Stomach (tissue), 8 donors: ENCODE measurements at regions not wholly inside any gene's neighbourhood (a gene's known extent, or its start where the extent isn't known, plus 50 kb on each side); places are given as distances from the start of the nearest gene placed in this dataset.

Experiments
- DNase-seq, 2 donors: peaks; one replicate each; pipeline versions ENCODE4 v3.0.0 to v3.0.0-alpha.2; 2013 to 2019
- H3K27ac ChIP-seq, 5 donors: fragments of 200-600 bp in 4 of 5; sonication (generic) in 4 of 5; one replicate each; pipeline ENCODE4 v1.5.1; 2013 to 2019; ENCODE audit warnings: mild to moderate bottlenecking in 1 of 5, moderate library complexity in 1 of 5
- H3K27me3 ChIP-seq, 3 donors: fragments of 200-600 bp; sonication (generic); one replicate each; pipeline ENCODE4 v1.5.1; 2017 to 2019; ENCODE audit warnings: mixed run types in 1 of 3
- H3K36me3 ChIP-seq, 4 donors: fragments of 200-600 bp; sonication (generic); 1 replicate in 3 of 4; 2 replicates in 1 of 4; pipeline ENCODE4 v1.5.1; 2016 to 2019
- H3K4me1 ChIP-seq, 4 donors: fragments of 200-600 bp; sonication (generic); one replicate each; pipeline ENCODE4 v1.5.1; 2016 to 2019
- H3K4me3 ChIP-seq, 4 donors: fragments of 200-600 bp; sonication (generic) in 3 of 4; one replicate each; pipeline ENCODE4 v1.5.1; 2016 to 2019; ENCODE audit warnings: mild to moderate bottlenecking in 1 of 4
- H3K9me3 ChIP-seq, 4 donors: fragments of 200-600 bp; sonication (generic); one replicate each; pipeline ENCODE4 v1.5.1; 2016 to 2019
- EP300 ChIP-seq: sonication (generic); formaldehyde crosslinking; IDR thresholded peaks from one replicate; pipeline ENCODE4 v1.6.1; 2017; ENCODE audit warnings: antibody characterized with exemption
- POLR2A ChIP-seq, 4 donors: fragments of 450-650 bp; IDR thresholded peaks; one replicate each; pipeline ENCODE4 v1.6.1; 2016; ENCODE audit warnings: antibody characterized with exemption in 4 of 4, control low read depth in 2 of 4, mild to moderate bottlenecking in 1 of 4, moderate library complexity in 1 of 4
- POLR2AphosphoS5 ChIP-seq, 3 donors: sonication (generic); formaldehyde crosslinking; IDR thresholded peaks; one replicate each; pipeline ENCODE4 v1.6.1; 2016; ENCODE audit warnings: antibody characterized with exemption in 3 of 3
- WGBS, 5 donors: extraction: QIAGEN DNeasy Blood & Tissue Kit in 3 of 5; methylation state at CpG; one replicate each; pipeline versions ENCODE4 v1.1.5 to v1.1.7; 2013 to 2018; 5-methylcytosine and 5-hydroxymethylcytosine counted together
- intact Hi-C: fragments of 100-400 bp; cut with DNase I; formaldehyde crosslinking; loops from one replicate; pipeline ENCODE4 v1.15.1; 2023; ENCODE audit warnings: low total_unique reads
- TF ChIP-seq, protein P1 (sequence below), 7 experiments: fragments of 450-650 bp in 4 of 7; fragments of 200-600 bp in 3 of 7; sonication (generic) in 3 of 7; IDR thresholded peaks; one replicate each; pipeline ENCODE4 v1.5.1; 2016 to 2019; ENCODE audit warnings: antibody characterized with exemption in 7 of 7, control low read depth in 2 of 7, mild to moderate bottlenecking in 1 of 7
- donor health status: healthy with polysubstance abuse.
- donor health status: Bipolar disorder and iron deficiency.
- donor health status: healthy.

DNA sequence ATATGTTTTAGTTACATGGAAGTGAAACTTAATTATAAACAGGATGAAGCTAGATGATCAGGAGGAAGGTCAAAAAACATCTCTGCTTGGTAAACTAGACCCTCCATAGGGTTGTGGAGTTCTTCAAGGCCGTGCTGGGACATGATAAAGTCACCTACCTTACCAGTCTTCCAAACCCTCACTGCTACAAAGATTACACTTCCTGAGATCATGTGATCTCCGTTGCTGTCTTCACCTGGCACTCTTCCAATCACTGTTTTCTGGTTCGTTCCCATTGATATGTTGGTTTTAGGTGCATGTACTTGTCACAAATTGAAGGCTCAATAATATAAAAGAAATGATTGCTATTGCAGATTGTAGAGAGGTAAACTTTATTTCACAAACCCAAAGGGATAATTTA is 161.5 kb upstream of the MAN1A1 start:
- Histone ChIP-seq H3K27ac (no peak overlapping the region), H3K4me1 (no peaks in the 10 kb centered on the region), H3K36me3 (no peaks in the 10 kb centered on the region), H3K27me3 (no peaks in the 10 kb centered on the region), H3K4me3 (no peak overlapping the region), H3K9me3 (no peaks in the 10 kb centered on the region)
- DNase-seq, result no peak
- TF ChIP-seq POLR2A (IDR thresholded peaks at IDR 0.05) (no peak), POLR2AphosphoS5 (IDR thresholded peaks at IDR 0.05) (no peak), EP300 (no peak)
- TF ChIP-seq, protein P1, sequence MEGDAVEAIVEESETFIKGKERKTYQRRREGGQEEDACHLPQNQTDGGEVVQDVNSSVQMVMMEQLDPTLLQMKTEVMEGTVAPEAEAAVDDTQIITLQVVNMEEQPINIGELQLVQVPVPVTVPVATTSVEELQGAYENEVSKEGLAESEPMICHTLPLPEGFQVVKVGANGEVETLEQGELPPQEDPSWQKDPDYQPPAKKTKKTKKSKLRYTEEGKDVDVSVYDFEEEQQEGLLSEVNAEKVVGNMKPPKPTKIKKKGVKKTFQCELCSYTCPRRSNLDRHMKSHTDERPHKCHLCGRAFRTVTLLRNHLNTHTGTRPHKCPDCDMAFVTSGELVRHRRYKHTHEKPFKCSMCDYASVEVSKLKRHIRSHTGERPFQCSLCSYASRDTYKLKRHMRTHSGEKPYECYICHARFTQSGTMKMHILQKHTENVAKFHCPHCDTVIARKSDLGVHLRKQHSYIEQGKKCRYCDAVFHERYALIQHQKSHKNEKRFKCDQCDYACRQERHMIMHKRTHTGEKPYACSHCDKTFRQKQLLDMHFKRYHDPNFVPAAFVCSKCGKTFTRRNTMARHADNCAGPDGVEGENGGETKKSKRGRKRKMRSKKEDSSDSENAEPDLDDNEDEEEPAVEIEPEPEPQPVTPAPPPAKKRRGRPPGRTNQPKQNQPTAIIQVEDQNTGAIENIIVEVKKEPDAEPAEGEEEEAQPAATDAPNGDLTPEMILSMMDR (IDR thresholded peaks at IDR 0.05), result no peak
- intact Hi-C loops, result no loop called here
- whole genome bisulfite sequencing, 5 donors, result 57 to 71% (median 69%) methylated on average over 3 of the region's 3 CpGs

DNA sequence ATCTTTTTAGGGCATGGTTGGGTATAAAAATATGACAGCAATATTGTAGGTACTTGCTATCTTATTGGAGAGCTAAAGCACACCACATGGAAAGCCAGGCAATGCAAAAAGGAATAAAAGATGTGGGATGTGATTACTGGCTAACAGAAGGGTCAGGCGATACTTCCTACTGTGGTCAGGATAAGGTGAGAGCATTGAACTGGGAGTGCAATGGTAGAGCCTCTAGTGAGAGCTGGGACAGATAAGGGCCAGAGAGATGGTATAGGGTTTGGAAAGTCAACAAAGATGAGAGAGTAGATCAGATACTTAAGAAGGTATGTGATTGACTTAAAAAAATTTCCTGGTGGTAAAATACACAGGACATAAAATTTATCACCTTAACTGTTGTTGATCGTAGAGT is 160.7 kb upstream of the MAN1A1 start:
- WGBS, 5 donors, result 89 to 97% (median 95%) methylated on average over 2 of the region's 2 CpGs

DNA sequence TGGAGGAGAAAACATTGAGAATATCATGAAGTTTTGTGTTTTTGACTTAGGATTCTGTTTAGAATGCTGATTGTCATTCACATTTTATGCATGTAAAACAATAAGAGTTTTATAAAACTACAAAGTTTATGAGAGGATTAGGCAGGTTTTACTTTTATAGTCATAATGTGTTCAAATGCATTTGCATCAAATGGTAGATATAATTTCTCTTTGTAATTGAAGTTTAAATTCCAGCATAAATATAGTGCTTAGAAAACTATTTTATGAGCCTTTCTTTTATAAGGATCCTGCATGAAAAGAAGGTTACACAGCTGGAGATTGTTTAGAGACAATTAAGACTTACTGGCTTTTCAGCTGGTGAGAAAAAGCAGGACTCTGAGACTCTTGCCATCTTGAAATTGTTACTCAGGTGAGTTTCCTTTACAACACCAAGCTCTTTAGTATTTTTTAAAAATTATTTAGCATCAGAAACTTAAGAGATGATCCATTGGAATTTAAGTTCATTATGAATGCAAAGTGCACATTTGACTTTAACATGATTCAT is 157.1 kb upstream of the MAN1A1 start:
- intact Hi-C loops, result no loop called here
- TF ChIP-seq POLR2AphosphoS5 (IDR thresholded peaks at IDR 0.05) (no peak), POLR2A (IDR thresholded peaks at IDR 0.05) (no peak), EP300 (no peak)
- TF ChIP-seq, protein P1 (IDR thresholded peaks at IDR 0.05), result no peak
- DNase-seq, result no peak

More for the DNA sequence above, 160.7 kb upstream of the MAN1A1 start:
- Histone ChIP-seq H3K9me3 (no peaks in the 10 kb centered on the region), H3K4me1 (no peaks in the 10 kb centered on the region), H3K36me3 (no peaks in the 10 kb centered on the region), H3K27me3 (no peaks in the 10 kb centered on the region), H3K4me3 (no peak overlapping the region), H3K27ac (no peak overlapping the region)
- no peak for TF ChIP-seq POLR2AphosphoS5 (IDR thresholded peaks at IDR 0.05)
- intact Hi-C loops, result no loop called here
- no peak for DNase-seq

DNA sequence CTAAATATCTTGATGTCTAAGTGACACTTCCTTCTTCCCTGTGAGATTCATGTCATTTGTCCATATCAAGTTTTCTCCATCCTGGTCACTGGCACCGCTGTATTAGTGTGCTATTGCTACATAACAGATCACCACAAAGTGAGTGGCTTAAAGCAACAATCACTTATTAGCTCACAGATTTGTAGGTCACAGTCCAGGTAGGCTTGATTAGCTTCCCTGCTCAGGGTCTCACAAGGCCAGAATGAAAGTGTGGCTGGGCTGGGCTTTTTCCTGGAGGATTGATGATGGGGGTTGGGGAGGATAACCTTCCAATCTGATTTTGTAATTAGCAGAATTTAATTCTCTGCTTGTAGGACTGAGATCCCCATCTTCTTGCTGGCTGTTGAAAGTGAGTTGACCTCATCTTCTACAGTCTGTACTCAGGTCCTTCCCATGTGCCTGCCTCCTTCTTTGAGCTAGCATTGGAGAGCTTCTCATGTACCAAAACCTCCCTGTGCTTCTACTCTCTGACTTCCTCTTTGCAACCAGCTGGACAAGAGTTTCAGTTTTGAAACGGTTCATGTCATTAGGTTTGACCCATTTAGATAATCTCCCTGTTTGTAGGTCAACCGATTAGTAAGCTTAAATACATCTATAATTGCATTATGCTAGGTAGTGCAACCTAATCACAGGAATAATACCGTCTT is 152.4 kb upstream of the MAN1A1 start:
- no peak for DNase-seq

More for the DNA sequence above, 157.1 kb upstream of the MAN1A1 start:
- Histone ChIP-seq H3K27ac (no peak overlapping the region), H3K9me3 (no peaks in the 10 kb centered on the region), H3K27me3 (no peaks in the 10 kb centered on the region), H3K36me3 (no peaks in the 10 kb centered on the region), H3K4me1 (no peaks in the 10 kb centered on the region), H3K4me3 (no peak overlapping the region)

More for the DNA sequence above, 152.4 kb upstream of the MAN1A1 start:
- 68 to 70% (median 68%) methylated on average over 4 of the region's 4 CpGs for WGBS, 5 donors
- TF ChIP-seq, protein P1 (IDR thresholded peaks at IDR 0.05), result no peak
- TF ChIP-seq POLR2A (IDR thresholded peaks at IDR 0.05) (no peak), EP300 (no peak), POLR2AphosphoS5 (IDR thresholded peaks at IDR 0.05) (no peak)
- no peak overlapping the region for H3K27ac ChIP-seq
- no peaks in the 10 kb centered on the region for H3K27me3 ChIP-seq
- H3K9me3 ChIP-seq, result no peaks in the 10 kb centered on the region
- no peaks in the 10 kb centered on the region for H3K4me1 ChIP-seq
- no peak overlapping the region for H3K4me3 ChIP-seq
- intact Hi-C loops, result no loop called here
- no peaks in the 10 kb centered on the region for H3K36me3 ChIP-seq
